ENCODE measurements at regions not wholly inside any gene's neighbourhood (a gene's known extent, or its start where the extent isn't known, plus 50 kb on each side); places are given as distances from the start of the nearest gene placed in this dataset.

DNA sequence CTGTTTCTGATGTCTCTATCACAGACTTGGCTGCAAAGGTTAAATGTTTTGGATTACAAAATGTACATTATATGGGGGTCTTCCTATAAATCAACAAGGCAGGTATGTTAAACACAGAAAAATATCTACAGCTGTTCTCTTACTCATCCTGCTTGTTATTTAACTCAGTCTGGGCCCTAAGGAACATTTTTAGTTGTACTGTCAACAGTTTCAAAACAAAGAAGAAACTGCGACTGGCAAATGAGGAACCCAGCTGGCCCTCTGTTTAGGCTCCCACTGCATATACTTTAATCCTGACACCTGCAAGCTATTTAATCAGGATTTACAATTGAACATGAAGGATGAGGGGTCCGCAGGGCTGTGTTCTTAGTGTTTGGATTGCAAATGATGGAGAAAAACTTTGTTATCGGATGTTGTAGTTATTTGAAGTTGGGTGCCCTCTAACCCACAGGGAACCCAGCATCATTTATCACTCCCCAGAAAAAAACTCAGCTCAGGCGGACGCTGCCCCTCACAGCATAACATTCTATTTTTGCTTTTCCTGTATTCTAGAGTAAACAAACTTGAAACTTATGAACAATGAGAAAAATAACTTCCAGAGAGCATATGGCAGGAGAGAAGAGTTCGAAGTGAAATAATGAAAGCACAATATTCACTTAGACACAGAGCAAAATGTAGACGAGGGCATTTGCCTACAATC is 91.2 kb downstream of the POLR2M start:
- TF ChIP-seq CTCF (IDR thresholded peaks at IDR 0.05) (no peak), POLR2AphosphoS5 (IDR thresholded peaks at IDR 0.05; ENCODE audit: low read depth, low read length) (no peak), TCF7L2 (IDR thresholded peaks at IDR 0.05; ENCODE audit: low read depth, low read length) (no peak), SIN3A (IDR thresholded peaks at IDR 0.05; ENCODE audit: borderline replicate concordance, insufficient read depth, low read depth, low read length) (no peak)
- TF ChIP-seq, protein P1, sequence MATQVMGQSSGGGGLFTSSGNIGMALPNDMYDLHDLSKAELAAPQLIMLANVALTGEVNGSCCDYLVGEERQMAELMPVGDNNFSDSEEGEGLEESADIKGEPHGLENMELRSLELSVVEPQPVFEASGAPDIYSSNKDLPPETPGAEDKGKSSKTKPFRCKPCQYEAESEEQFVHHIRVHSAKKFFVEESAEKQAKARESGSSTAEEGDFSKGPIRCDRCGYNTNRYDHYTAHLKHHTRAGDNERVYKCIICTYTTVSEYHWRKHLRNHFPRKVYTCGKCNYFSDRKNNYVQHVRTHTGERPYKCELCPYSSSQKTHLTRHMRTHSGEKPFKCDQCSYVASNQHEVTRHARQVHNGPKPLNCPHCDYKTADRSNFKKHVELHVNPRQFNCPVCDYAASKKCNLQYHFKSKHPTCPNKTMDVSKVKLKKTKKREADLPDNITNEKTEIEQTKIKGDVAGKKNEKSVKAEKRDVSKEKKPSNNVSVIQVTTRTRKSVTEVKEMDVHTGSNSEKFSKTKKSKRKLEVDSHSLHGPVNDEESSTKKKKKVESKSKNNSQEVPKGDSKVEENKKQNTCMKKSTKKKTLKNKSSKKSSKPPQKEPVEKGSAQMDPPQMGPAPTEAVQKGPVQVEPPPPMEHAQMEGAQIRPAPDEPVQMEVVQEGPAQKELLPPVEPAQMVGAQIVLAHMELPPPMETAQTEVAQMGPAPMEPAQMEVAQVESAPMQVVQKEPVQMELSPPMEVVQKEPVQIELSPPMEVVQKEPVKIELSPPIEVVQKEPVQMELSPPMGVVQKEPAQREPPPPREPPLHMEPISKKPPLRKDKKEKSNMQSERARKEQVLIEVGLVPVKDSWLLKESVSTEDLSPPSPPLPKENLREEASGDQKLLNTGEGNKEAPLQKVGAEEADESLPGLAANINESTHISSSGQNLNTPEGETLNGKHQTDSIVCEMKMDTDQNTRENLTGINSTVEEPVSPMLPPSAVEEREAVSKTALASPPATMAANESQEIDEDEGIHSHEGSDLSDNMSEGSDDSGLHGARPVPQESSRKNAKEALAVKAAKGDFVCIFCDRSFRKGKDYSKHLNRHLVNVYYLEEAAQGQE (IDR thresholded peaks at IDR 0.05; ENCODE audit: insufficient read depth in 1 of 2, low read depth in 2 of 2, low read length in 1 of 2) = no peak

Data from Panc1 (cell line).